A204.1 (cell line): ENCODE measurements at regions not wholly inside any gene's neighbourhood (a gene's known extent, or its start where the extent isn't known, plus 50 kb on each side); places are given as distances from the start of the nearest gene placed in this dataset.

Experiments
- FAIRE-seq: peaks from 2 replicates; lab custom pipeline; 2012; peaks lifted over from hg19 to GRCh38; lab: Jason Lieb, UNC

DNA sequence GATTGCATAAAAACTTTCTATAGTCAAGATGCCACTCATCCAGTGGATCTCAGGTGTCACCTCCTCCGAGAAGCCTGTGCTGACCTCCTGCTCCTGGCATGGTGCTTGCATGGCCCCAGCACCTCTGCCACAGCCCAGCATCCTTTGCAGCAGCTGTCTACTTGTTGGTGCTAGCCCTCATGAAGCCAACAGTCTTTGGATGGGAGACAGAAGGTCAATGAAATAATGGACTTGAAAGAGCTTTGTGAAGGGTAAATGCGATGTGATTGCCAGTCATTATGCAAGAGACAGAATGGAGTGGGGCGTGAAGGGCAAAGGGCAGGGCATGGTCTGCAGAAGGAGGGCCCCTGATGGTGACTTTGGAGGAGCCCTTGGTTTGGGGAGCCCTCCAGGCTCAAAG is 63.0 kb upstream of the CLMN start:
- no peak for FAIRE-seq

DNA sequence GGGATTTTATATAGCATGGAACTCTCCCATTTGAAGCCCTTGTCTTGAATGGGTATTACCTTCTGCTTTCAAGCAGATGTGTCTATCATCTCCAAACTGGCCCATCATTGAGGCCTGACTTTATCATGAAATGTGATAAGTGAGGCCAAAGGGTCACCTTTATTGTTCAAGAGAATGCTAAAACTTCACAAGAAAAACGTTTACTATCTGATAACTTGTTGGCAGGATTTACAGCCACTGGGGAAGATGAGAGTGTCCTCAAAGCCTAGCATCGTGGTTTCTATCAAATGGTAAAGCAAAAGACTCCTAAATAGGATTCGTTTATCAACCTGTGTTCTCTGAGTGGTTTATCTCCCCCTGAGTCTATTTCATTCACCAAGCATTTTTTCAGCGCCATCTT is 62.0 kb upstream of the CLMN start:
- FAIRE-seq: no peak

DNA sequence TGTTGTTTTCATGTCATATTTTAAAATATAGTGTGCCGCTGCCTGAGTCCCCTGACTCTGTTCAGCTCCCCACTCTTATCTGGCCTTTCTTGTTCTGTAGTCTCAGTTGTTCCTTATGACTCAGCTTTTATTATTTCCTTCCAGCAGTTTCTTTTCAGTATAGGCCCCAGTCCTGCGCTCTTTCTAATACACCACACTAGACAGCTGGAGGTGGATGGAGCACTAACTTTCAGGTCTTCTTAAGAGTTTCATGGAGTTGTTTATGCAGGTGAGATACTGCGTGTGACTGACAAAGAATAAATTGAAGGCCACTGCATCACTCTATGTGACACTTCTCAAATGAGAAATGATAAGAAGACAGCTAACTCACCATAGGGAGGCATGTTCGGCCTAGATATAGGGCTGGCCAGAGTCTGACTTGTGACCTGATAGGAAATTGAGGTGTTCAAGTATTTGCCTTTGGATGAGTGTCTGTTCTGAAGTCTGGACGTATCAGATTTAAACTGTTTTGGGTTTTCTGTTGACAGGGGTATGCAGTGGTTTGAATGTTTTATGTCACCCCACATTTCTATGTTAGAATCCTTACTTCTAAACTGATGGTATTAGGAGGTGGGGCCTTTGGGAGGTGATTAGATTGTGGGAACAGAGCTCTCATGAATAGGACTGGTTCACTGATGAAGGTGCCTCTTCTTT is 60.8 kb upstream of the CLMN start:
- no peak for FAIRE-seq

DNA sequence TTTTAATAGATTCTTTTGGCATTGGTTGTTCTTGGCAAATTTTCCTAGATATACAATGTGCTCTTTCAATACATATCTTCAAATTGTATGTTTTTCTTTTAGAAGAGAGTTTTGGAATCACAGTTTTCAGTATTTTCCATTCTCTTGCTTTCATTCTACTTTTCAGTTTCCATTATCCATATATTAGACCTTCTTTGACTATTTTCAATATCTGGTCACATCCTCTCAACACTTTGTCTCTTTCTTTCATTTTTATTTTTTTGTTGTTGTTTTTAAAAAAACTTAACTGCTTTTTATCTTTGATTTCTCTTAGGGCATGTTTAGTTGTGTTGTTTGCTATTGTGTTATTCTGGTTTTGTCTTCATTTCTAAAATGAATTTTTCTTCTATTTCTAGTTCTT is 59.9 kb upstream of the CLMN start:
- peak; percentile 62 for FAIRE-seq

DNA sequence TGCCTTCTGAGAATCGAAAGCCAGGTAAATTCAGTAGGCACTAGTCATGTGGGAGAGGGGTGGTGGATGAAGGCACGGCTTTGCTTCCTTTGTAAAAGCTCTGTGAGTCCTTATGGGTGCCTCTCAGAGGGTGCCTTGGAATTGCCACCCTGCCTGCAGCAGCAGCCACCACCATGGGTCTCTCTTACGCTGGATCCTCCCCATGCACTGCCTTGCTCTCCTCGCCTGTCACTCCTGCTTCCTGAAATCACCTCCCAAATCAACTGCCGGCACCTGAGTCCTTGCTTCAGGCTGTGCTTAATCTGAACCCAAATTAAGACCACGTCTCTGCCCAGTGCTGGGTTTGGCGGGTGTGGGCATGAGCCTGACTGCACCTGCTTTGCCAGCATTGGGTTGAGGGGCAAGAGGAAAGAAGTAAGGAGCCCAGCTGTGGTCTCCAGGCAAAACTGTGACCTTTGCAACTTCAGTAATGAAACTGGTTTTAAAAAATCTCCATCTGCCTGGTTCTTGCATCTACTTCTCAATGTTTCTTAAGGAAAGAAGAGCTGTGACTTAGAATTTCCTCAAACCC is 55.9 kb upstream of the CLMN start:
- no peak for FAIRE-seq

DNA sequence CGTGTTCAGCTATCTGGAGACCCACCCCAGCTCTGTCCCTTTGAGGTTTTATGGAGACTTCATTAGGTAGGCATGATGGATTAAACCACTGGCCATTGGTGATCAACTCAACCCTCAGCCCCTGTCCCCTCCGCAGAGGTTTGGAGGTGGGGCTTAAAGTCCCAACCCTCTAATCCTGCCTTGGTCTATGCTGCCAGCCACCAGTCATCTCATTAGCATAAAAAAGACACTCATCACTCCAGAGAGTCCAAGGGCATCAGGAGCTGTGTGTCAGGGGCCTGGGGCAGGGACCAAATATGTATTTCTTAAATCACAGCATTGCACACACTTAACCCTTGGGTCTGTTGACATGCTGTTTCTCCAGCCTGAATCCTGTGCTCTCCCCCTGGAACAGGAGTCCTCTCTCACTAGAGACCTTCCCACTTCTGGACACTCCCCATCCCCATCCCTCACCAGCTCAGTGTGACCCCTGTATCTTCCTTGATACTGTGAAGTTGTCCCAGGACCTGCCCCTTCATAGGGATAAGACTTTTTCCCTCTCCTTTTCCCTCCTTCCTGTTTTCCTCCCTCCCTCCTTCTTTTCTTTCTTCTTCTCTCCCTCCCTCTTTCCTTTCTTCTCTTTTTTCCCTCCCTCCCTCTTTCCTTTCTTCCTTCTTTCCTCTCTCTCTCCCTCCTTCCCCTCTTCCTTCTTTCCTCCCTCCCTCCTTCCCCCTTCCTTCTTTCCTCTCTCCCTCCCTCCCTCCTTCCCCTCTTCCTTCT is 54.7 kb upstream of the CLMN start:
- no peak for FAIRE-seq

DNA sequence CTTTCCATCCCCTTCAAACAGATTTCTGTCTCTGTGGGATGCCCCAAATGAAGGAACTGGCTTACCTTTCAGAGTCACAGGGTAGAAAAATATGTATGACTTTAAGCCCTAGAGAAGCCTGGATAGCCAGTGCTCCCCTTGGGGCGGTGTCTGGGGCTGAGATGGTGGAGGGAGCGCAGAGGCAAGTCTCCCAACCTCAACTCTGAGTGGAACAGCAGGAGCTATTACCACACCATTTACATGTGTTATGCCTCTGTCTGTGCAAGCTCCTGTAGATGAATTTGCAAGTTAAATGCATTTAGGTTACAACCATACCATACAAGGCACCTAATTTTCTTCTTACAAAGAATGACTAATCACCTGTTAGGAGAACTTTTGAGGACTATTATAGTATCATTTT is 50.4 kb upstream of the CLMN start:
- FAIRE-seq: no peak
